EH (cell line): ENCODE measurements at regions not wholly inside any gene's neighbourhood (a gene's known extent, or its start where the extent isn't known, plus 50 kb on each side); places are given as distances from the start of the nearest gene placed in this dataset.
"Not testable (repeated sequence)": the region's sequence is repeated elsewhere in the genome, so short reads cannot be mapped to it uniquely, and the experiment has no call there.

Source experiments
- DNase-seq: peaks from one replicate; pipeline ENCODE4 v3.0.0-alpha.2; 2015; ENCODE audit warnings: low read depth

DNA sequence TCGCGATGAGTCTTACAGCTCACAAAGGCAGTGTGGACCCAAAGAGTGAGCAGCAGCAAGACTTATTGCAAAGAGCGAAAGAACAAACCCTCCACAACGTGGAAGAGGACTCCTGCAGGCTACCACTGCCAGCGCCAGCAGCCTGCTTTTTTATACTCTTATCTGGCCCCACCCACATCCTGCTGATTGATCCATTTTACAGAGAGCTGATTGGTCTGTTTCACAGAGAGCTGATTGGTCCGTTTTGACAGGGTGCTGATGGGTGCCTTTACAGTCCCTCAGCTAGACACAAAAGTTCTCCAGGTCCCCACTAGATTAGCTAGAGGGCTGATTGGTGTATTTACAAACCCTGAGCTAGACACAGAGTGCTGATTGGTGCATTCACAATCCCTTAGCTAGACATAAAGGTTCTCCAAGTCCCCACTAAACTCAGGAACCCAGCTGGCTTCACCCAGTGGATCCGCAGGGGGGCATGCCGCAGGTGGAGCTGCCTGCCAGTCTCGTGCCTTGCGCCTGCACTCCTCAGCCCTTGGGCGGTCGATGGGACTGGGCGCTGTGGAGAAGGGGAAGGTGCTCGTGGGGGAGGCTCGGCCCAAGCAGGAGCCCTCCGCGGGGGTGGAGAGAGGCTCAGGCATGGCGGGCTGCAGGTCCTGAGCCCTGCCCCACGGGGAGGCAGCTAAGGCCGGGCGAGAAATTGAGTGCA lies 75.7 kb downstream of the QDPR start:
- DNase-seq: not testable (repeated sequence)

DNA sequence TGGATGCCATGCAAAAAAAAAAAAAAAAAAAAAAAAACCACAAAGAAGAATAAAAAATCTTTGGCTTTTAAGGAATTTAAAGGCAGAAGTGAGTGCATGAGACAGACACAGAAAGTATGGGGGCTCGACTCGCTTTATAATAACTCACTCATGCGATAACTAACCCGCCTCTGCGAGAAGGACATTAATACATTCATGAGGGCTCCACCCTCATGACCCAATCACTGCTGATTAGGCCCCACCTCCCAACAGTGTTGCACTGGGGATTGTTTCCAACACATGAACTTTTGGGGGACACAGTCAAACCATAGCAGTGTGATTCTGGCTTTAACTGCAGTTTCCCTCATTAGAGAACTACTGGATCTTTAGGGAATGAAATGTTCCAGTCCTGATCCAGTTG lies 78.1 kb downstream of the QDPR start:
- no peak for DNase-seq

DNA sequence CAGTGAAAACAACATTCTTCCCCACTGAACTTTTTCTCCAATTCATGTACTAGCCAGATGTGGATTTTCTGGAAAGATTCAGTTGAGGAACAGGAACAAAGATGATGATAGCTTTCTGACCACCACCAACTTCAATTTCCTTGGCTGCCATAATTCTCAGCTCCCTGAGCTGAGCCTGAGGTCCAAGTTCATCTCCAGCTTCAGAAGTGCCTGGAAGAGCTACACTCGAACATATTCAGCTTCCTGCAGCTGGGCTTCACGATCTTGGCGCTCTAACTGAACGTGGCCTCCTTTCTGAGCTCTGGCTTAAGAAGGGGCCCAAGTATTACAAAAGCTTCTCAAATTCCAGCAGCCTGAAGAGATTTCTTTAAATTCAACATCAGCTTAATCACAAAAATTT lies 83.9 kb downstream of the QDPR start:
- no peak for DNase-seq

DNA sequence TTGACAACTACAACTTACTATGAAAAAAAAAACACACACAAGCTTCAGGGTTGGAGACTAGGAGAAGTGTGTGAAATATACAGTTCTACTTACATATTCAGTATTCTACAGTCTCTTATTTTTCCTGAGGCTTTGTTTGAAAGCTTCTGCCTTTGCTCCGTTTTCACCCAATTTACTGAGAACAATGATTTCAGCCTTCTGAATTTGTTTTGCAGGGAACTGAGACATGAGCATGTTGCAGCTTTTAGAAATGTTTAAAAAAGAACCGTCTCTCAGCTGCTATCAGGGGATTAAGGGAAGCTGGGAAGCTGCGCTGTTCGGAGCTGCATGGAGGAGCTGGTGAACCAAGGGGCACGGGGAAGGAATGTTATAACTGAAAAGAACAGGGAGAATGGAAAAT lies 85.7 kb downstream of the QDPR start:
- no peak for DNase-seq

DNA sequence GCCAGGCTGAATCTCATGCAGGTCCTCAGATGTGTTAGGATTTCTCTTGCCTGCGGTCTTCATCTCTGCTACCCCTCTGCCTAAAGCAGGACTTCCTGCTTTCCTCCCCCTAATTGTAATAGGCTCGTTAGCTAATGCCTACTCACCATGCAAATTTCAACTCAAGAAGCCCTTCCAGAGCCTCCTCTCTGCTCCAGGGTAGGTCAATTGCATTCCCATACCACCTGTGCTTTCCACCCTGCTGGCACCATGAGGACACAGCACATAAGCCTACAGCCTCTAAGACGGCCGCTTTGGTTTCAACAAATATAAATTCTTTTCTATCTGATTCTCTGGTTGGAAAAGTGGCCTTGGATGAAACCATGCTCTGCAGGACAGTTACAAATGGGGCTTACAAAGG lies 93.9 kb downstream of the QDPR start:
- no peak for DNase-seq

DNA sequence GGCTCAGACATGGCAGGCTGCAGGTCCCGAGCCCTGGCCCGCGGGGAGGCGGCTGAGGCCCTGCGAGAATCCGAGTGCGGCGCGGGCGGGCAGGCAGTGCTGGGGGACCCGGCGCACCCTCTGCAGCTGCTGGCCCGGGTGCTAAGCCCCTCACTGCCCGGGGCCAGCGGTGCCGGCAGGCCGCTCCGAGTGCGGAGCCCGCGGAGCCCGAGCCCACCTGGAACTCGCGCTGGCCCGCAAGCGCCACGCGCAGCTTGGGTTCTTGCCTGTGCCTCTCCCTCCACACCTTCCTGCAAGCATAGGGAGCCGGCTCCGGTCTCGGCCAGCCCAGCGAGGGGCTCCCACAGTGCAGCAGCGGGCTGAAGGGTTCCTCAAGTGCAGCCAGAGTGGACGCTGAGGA lies 97.5 kb downstream of the QDPR start:
- DNase-seq: no peak

DNA sequence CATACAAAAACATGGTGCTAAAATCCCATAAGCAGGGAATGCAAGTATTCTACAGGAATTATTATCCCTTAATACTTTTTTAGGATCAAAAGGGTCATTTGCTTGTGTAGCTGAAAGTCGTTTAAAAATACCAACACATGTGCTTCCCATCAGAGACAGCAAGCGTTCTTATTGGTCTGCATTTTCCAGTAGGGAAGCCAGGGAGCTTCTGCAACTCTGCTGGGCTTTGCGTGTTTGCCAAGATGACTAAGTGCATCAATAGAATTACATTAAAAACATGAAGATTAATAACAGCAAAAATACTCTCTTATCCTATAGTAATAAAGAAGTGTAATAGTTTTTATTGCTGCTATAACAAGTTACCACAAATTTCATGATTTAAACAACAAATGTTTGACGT lies 111.2 kb downstream of the QDPR start:
- DNase-seq: no peak

DNA sequence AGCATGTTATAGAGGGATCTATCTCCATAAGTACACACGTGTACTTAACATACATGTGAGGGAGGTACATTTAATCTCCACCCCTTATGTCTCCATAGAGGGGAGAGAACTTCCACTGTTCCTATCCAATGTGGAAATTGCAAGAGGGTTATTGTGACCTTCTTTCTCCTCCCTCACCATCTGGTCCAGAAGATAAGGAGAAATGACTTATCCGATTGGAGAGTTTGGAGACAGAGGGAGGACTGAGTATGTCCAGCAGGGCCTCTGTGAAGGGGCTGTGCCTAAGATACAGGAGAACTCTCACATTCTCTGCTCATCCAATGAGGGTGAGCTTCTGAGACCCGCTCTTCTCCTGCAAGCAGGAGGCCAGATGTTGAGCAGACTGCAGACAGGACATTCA lies 113.1 kb downstream of the QDPR start:
- no peak for DNase-seq

DNA sequence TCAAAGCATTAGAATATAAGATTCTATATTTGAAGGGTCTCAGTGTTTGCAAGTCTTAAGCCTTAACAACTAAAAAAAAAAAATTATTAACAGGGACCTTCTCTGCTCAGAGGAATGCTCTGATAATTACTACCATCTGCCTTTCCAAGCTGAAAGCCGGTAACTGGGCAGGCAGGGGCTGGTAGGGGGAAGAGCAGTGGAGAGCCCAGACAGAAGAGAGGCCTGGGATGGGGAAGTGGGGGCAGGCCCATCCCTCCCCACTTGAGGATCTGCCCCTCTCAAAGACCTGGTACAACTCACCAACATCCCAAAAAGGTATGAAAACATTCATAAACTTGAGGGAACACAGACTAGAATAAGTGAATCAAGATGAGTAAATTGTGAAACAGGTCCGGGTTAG lies 113.9 kb downstream of the QDPR start:
- no peak for DNase-seq

DNA sequence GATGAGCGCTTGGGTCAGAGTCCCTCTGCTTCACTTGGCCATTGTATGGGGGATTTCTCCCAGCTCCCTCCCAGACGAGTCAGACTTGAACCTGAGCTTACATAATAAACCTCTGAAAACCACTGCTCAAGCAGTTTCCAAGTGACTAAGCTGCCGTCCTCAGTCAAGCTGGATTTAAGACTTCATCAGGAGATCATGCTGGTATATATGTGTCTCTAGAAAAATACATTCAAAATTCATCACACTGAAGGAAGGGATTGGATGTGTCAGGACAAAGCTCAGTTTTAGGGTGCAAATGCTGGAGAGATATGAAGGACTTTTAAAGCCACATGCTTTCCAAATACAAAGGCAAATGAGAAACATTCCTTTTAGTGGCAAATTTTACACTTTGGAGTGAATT lies 114.3 kb downstream of the QDPR start:
- no peak for DNase-seq

DNA sequence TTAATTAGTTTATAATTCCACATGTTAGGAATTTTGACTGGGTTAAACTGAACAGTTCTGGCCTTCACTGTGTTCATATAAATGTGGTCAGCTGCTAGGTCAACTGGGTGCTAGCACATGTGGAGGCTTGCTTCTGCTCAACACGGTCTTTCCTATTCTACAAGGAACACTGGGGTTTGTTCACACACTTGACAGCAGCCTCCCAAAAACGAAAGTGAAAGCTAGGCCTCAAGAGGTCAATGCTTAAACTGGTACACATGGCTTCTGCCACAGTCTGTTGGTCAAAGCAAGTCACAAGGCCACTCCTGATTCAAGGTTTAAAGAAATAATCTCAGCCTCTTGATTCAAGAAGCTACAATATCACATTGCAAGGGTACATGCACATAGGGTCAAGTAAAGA lies 126.5 kb downstream of the QDPR start:
- DNase-seq: peak; percentile 60

DNA sequence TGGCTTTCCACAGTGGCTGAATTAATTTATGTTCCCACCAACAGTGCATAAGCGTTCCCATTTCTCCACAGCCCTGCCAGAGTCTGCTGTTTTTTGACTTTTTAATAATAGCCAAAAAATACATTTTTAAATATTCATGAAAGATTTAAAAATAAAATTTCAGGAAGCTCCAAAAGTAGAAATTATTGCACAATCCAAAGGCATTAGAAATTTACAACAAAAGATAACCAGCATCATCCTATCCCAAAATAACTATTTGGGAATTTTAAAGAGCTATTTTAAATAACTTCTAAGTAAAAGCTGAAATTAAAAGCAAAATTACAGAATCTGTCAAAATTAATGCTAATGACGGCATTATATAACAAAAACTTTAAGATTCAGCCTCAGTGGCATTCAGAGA lies 131.5 kb downstream of the QDPR start:
- no peak for DNase-seq

DNA sequence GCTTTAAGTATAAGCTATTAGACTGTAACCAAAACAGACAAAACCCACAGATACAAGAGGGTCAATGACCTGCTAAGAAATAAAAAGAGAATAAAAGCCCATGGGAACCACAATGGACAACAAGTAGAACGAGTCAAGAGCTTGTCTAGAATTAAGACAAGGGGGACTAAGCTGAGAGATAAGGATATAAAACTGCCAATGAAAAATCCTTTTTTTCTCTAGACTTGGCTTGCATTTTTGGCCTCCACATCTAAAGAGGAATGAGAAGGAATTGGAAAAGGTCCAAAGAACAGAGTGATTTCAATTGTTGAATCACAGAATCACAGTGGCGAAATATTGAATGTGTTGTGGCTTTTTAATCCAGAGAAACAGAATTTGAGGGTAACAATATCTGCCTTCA lies 135.7 kb downstream of the QDPR start:
- peak; percentile 9 for DNase-seq

DNA sequence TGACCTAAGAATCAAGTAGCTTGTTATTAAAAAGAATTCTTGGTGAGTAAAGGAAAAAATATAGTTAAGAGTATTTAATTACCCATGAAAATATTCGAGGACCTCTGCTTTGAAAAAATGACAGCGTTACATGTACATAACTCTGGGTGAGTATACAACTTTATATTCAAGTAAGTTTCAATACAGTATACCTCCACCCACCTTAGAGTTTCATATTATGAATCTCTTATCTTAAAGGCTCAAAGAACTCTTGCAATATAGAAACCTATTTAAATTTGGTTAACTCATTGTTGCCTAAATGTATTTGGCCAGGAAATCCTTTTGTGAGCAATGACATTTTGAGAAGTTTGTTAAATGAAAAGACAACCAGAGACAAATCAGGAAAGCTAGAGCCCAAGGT lies 138.2 kb downstream of the QDPR start:
- DNase-seq: no peak

DNA sequence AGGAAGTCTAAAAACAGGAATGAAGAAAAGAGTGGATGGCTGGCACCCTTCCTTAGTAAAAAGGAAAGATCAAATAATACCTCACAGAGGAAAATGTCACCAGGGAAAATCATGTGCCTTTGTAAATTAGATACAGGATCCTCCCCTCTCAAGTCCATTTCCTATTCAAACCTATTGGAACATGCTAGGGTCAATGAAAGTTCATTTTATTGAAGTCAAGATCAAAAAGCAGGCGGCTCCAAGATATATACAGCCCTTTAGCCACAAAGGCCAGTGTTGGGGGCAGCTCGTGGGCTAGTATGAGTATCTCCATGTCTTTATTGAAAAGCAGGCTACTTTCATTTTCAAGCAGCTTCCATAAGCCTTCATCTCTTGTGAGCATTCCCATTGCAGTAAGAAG lies 141.1 kb downstream of the QDPR start:
- no peak for DNase-seq

DNA sequence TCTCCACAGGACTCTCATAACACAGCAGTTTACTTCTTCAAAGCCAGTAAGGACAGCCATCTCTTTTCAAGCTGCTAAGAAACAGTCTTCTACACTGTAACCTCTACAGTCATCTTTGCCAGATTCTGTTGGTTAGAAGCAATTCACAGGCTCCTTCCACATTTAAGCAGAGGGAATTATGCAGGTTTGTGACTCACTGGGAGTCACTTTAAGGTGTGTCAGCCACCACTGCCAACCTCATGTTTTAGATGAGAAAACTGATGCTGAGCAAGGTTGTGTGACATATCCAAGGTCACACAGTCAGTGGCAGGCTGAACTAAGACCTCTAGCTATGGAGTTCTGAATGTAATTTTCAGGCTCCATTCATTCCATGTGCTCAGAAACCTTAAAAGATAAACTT lies 143.5 kb downstream of the QDPR start:
- no peak for DNase-seq

DNA sequence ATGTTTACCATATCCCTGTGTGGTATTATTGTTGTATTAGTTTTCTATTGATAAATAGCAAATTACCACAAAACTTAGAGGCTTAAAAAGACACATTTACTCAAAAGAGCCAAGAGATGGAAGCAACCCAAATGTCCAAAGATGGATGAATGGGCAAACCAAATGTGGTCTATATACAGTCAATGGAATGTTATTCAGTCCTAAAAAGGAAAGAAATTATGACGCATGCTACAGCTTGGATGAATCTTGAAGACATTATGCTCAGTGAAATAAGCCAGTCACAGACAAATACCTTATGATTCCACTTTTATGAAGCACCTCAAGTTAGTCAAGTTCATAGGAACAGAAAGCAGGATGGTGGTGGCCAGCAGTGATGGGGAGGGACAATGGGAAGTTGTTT lies 144.7 kb downstream of the QDPR start:
- DNase-seq: peak; percentile 9

DNA sequence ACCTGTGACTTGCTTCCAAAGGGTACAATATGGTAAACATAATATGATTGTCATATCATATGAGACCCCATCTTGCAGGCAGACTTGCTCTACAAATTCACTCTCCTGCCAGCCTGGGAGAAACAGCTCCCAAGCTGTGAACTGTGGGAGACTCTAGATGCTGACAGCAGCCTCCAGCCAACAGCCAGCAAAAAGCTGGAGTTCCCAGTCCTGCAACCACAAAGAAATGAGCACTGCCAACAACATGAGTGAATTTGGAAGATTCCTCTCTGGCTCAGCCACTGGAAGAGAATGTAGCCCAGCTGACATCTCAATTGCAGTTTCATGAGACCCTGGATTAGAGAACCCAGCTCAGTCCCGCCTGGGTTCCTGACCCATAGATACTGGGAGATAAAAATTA lies 145.4 kb downstream of the QDPR start:
- peak; percentile 7 for DNase-seq

DNA sequence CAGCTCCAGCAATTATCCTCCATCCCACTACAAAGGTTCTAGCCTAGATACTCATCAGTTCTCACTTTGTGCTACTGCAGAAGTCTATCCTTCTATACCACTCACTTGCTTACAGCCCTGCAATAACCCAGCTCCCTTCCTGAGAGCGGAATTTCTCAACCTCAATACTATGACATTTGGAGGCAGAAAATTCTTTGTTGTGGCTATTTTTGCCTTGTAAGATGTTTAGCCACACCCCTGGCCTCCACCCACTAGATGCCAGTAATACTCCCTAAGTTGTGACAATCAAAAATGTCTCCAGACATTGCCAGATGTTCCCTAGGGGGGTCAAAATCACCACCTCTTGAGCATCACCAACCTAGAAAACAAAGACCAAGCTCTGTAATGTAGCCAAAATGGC lies 149.5 kb downstream of the QDPR start:
- no peak for DNase-seq

DNA sequence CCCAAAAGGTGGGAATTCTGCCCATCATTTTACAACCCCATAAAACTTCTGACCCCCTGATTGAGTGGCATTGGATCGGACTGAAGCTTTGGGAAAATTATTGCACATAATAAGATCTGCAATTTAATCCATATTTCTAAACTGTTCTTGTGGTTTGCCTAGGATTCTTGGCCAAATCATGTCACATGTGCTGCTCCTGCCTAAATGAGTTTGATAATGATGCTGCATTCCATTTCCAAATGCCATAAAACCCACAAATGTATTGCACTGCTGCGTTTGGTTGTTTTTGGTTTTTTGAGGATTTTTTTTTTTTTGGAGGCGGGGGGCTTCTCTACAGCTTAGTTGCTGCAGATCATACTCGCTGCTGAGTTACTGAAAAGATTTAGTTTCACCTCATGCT lies 153.6 kb downstream of the QDPR start:
- DNase-seq: no peak

DNA sequence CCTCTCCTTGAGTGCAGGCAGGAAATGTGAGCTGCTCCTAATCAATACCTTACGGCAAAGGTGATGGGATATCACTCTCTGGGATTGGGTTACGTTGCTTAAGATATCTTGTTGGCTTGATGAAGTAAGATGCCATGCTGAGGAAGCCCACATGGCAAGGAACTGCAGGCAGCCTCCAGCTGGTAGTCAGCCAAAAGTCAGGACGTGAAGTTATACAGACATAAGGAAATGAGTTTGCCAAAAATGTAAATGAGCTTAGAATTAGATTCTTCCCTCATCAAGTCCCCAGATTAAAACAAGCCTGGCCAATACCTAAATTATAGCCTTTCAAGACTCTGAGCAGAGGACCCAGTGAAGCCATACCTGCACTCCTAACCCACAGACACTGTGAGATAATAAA lies 155.0 kb downstream of the QDPR start:
- no peak for DNase-seq

DNA sequence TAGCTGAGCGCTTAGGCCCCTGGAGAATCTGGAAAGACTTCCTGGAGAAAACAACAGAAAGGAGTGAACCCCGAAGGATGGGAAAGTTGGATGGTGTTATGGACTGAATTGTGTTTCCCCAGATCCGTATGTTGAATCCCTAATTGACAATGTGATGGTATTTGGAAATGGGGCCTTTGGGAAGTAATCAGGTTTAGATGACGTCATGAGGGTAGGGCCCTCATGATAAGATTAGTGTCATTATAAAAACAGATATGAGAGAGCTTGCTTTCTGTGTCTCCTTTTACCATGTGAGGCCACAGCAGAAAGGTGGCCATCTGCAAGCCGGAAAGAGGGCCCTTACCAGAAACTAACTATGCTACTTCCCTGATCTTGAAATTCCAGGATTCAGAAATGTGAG lies 159.5 kb downstream of the QDPR start:
- DNase-seq: no peak

DNA sequence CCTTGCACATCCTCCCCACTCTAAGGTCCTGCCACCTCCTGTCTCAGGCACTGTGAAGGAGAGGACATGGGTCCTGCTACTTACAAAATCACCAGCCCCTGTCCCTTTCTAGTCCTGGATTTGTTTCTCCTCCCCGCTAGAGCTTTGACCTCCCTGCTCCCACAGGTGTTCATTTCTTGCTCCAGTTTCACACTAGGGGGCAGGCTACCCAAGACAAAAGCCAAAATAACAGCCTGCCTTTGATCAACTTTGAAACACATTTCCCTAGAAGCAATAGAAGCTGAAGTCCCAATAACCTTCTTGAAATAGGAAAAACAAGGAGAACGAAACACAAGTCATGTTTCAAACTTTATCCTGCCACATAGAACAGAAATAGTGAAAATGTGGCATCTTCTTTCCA lies 164.4 kb downstream of the QDPR start:
- peak; percentile 23 for DNase-seq

DNA sequence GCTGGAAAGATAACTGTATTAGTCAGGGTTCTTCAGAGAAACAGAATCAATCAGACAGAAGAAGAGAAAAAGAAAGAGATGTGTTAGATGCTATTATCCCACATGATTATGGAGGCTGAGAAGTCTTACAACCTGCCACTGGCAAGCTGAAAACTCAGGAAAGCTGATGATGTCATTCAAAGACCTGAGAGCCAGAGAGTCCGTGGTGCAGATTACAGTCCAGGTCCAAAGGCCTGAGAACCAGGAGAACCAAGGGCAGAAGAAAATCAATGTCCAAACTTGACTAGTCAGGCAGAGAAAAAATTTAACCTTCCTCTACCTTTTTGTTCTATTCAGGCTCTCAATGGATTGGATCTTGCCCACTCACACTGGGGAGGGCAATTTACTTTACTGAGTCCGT lies 172.5 kb downstream of the QDPR start:
- no peak for DNase-seq

DNA sequence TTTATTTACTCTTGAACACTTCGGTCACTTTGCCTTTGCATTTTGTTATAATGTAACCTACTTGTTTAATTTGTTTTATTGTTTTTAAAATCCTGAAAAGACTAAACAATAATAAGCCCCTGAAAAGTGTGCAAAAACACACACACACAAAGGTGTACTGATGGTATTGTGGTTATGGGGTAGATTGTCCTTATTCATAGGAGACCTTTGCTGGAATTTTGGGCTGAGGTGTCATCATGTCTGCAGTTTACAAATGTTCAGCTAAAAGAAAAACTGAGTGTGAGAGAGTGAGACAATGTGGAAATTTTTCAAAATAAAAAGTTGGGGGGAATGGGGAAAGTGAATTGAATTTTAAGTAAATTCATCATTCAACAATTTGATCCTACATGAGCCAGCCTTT lies 174.9 kb downstream of the QDPR start:
- no peak for DNase-seq
